ENCODE measurements at regions not wholly inside any gene's neighbourhood (a gene's known extent, or its start where the extent isn't known, plus 50 kb on each side); places are given as distances from the start of the nearest gene placed in this dataset.

- TF ChIP-seq ZBTB4 (CRISPR knock-in tag; IDR thresholded peaks at IDR 0.05), result no peak
- no peak for TF ChIP-seq ZNF622 (IDR thresholded peaks at IDR 0.05)
- no peak for TF ChIP-seq PRDM15 (CRISPR knock-in tag; IDR thresholded peaks at IDR 0.05)
- TF ChIP-seq NKRF (conservative IDR thresholded peaks at IDR 0.05), result no peak
- no peak for TF ChIP-seq PBX3 (IDR thresholded peaks at IDR 0.05; ENCODE audit: insufficient replicate concordance, low read depth, low read length)
- TF ChIP-seq MEF2A (IDR thresholded peaks at IDR 0.05; ENCODE audit: insufficient read depth, low read depth, low read length), result no peak
- TF ChIP-seq ASH2L (IDR thresholded peaks at IDR 0.05; ENCODE audit: borderline replicate concordance, low read depth), result no peak
- no peak for TF ChIP-seq CUX1 (IDR thresholded peaks at IDR 0.05; ENCODE audit: insufficient replicate concordance, low read depth, low read length)
- TF ChIP-seq RBBP5 (conservative IDR thresholded peaks at IDR 0.05), result no peak
- no peak for TF ChIP-seq ZNF24 (IDR thresholded peaks at IDR 0.05)
- no peak for TF ChIP-seq SREBF1 (IDR thresholded peaks at IDR 0.05; ENCODE audit: low read length)
- TF ChIP-seq SIN3A (IDR thresholded peaks at IDR 0.05; ENCODE audit: low read depth, low read length), result no peak
- no peak for TF ChIP-seq CHD1 (IDR thresholded peaks at IDR 0.05; ENCODE audit: low read depth, low read length)
These were observed 252.6 kb upstream of the IGFBP3 start (continued) for GRCh38 chr7:46173476-46174195.
